Neuronal stem cell (in vitro differentiated cells): ENCODE measurements at regions not wholly inside any gene's neighbourhood (a gene's known extent, or its start where the extent isn't known, plus 50 kb on each side); places are given as distances from the start of the nearest gene placed in this dataset.

Experiments used
- DNase-seq: peaks from one replicate; pipeline ENCODE4 v3.0.0-alpha.2; 2013; ENCODE audit warnings: low spot score
- H2AFZ ChIP-seq: one replicate; pipeline ENCODE4 v1.6.1; 2013; ENCODE audit warnings: mild to moderate bottlenecking, low read length, inconsistent platforms
- H2AK5ac ChIP-seq: 2 replicates; pipeline ENCODE4 v1.6.1; 2013; ENCODE audit warnings: low read depth, mild to moderate bottlenecking, inconsistent platforms, low read length, moderate library complexity, mixed read lengths
- H2BK120ac ChIP-seq: 2 replicates; pipeline ENCODE4 v1.6.1; 2013; ENCODE audit warnings: low read depth, mild to moderate bottlenecking, inconsistent platforms, low read length, moderate library complexity, mixed read lengths
- H2BK12ac ChIP-seq: one replicate; pipeline ENCODE4 v1.6.1; 2013; ENCODE audit warnings: low read length, inconsistent platforms
- H2BK15ac ChIP-seq: 2 replicates; pipeline ENCODE4 v1.6.1; 2013; ENCODE audit warnings: mild to moderate bottlenecking, low read length, inconsistent platforms, mixed read lengths
- H2BK5ac ChIP-seq: one replicate; pipeline ENCODE4 v1.6.1; 2013; ENCODE audit warnings: inconsistent platforms, mild to moderate bottlenecking, low read length, moderate library complexity
- H3K14ac ChIP-seq: one replicate; pipeline ENCODE4 v1.6.1; 2013; ENCODE audit warnings: low read length, inconsistent platforms
- H3K18ac ChIP-seq: 2 replicates; pipeline ENCODE4 v1.6.1; 2013; ENCODE audit warnings: low read length, inconsistent platforms
- H3K23ac ChIP-seq: 2 replicates; pipeline ENCODE4 v1.6.1; 2013; ENCODE audit warnings: low read depth, mild to moderate bottlenecking, mixed read lengths, low read length, inconsistent platforms; ENCODE audit not compliant: poor library complexity
- H3K27ac ChIP-seq: replicated peaks from 3 replicates; pipeline ENCODE4 v1.5.1; 2013; ENCODE audit warnings: low read length, inconsistent platforms
- H3K27me3 ChIP-seq, 3 experiments: 2 replicates each; pipeline ENCODE4 v1.6.1; 2013; ENCODE audit warnings: low read length in 3 of 3, mild to moderate bottlenecking in 2 of 3, inconsistent platforms in 1 of 3, low read depth in 1 of 3, mixed read lengths in 1 of 3, moderate library complexity in 1 of 3; ENCODE audit not compliant: control insufficient read depth in 3 of 3, insufficient read depth in 3 of 3
- H3K36me3 ChIP-seq, 2 donors: replicated peaks in 1 of 2; 2 replicates each; pipeline ENCODE4 v1.6.1; 2013; ENCODE audit warnings: low read length in 2 of 2; ENCODE audit not compliant: control insufficient read depth in 2 of 2, insufficient read depth in 2 of 2
- H3K4ac ChIP-seq: 2 replicates; pipeline ENCODE4 v1.6.1; 2013; ENCODE audit warnings: inconsistent platforms, mild to moderate bottlenecking, low read length, moderate library complexity
- H3K4me1 ChIP-seq, 2 donors: 1 replicate in 1 of 2; 2 replicates in 1 of 2; pipeline ENCODE4 v1.6.1; 2013; ENCODE audit warnings: low read length in 2 of 2, low read depth in 1 of 2; ENCODE audit not compliant: control insufficient read depth in 2 of 2, insufficient read depth in 1 of 2
- H3K4me2 ChIP-seq: one replicate; pipeline ENCODE4 v1.6.1; 2013; ENCODE audit warnings: mild to moderate bottlenecking, low read length, inconsistent platforms; ENCODE audit not compliant: insufficient read depth, poor library complexity, severe bottlenecking
- H3K4me3 ChIP-seq, 2 donors: 2 replicates each; pipeline ENCODE4 v1.5.1; 2013; ENCODE audit warnings: low read length in 2 of 2, mild to moderate bottlenecking in 2 of 2, inconsistent platforms in 1 of 2, moderate library complexity in 1 of 2
- H3K79me1 ChIP-seq: one replicate; pipeline ENCODE4 v1.6.1; 2013; ENCODE audit warnings: low read depth, mild to moderate bottlenecking, inconsistent platforms, low read length, moderate library complexity
- H3K9ac ChIP-seq: one replicate; pipeline ENCODE4 v1.6.1; 2013; ENCODE audit warnings: mild to moderate bottlenecking, low read depth, low read length, inconsistent platforms; ENCODE audit not compliant: poor library complexity
- H3K9me3 ChIP-seq, 2 donors: replicated peaks in 1 of 2; 2 replicates each; pipeline versions ENCODE3 to v1.6.1; 2013; ENCODE audit warnings: low read length in 2 of 2, mild to moderate bottlenecking in 2 of 2, inconsistent platforms in 1 of 2, low read depth in 1 of 2, mixed read lengths in 1 of 2, moderate library complexity in 1 of 2; ENCODE audit not compliant: control insufficient read depth in 2 of 2, insufficient read depth in 1 of 2
- H4K8ac ChIP-seq: one replicate; pipeline ENCODE4 v1.6.1; 2013; ENCODE audit warnings: low read depth, mild to moderate bottlenecking, inconsistent platforms, low read length, moderate library complexity
- H4K91ac ChIP-seq: one replicate; pipeline ENCODE4 v1.6.1; 2013; ENCODE audit warnings: low read length, low read depth, mild to moderate bottlenecking, inconsistent platforms; ENCODE audit not compliant: poor library complexity
- WGBS, 2 donors: extraction: QIAGEN DNeasy Blood & Tissue Kit; methylation state at CpG; one replicate each; pipeline ENCODE4 v1.1.7; 2013; ENCODE audit warnings: missing lambda C conversion rate in 2 of 2, mixed read lengths in 1 of 2; ENCODE audit not compliant: insufficient read length in 2 of 2, insufficient replicate concordance in 1 of 2; ENCODE audit errors: extremely low coverage in 2 of 2; 5-methylcytosine and 5-hydroxymethylcytosine counted together

DNA sequence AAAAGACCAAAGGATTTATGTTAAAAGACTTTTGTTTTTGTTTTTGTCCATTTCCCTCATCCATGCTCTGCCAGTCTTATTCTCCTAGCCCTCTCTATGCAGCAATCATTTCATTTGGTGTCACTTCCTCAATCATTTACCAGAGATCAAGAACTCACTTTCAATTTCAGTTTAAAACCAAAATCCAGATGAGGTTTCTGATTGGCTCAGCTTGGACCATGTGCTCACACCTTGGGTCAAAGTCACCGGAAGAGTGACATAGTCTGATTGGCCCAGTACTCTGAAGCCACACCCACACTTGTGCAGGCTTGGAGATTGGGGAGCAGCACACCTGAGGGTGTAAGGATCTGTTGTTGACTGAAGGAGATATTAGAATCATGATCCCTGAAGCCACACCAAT lies 79.6 kb downstream of the TLR4 start:
- Histone ChIP-seq H3K4me2 (no peak overlapping the region), H3K18ac (no peak overlapping the region), H3K27ac (no peak overlapping the region), H3K36me3 (no peaks in the 10 kb centered on the region), H4K91ac (no peak overlapping the region), H2BK12ac (peak overlapping the region; percentile 64), H2BK120ac (no peak overlapping the region), H2AFZ (no peak overlapping the region), H2BK5ac (no peak overlapping the region), H3K4me3 (no peak overlapping the region), H2AK5ac (no peak overlapping the region), H4K8ac (no peak overlapping the region), H3K79me1 (no peaks in the 10 kb centered on the region), H3K9me3 (no peaks in the 10 kb centered on the region), H3K4me1 (peaks cover 0 to 2% of the 10 kb centered on the region in 2 donors), H3K23ac (no peak overlapping the region), H2BK15ac (no peak overlapping the region), H3K14ac (no peak overlapping the region), H3K27me3 (no peaks in the 10 kb centered on the region), H3K4ac (no peak overlapping the region), H3K9ac (no peak overlapping the region)
- WGBS, 2 donors: no CpG with 5 or more reads among the region's 1 CpG
- no peak for DNase-seq

DNA sequence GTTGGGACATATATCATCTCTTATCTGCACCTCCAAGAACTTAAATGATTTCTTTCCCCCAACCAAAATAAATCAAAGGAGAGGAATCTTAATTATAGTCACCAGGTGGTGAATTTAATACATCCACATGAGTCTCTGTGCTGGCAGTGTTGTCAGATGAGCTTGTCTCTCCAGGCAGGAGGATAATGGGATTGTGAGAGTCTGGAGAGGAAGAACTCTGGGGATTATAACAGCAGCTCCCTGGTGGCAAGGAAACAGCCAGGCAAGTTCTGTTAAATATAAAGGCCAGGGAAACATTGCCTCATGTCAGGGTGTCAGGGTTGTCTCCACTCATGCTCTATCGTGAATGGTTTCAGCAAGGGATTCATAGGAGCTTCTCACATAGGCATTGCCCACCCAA lies 80.8 kb downstream of the TLR4 start:
- Histone ChIP-seq H3K4me3 (no peak overlapping the region), H3K4ac (no peak overlapping the region), H4K8ac (no peak overlapping the region), H3K36me3 (no peaks in the 10 kb centered on the region), H4K91ac (no peak overlapping the region), H2BK120ac (no peak overlapping the region), H3K23ac (no peak overlapping the region), H2BK12ac (no peak overlapping the region), H2BK5ac (no peak overlapping the region), H2BK15ac (no peak overlapping the region), H3K4me2 (no peak overlapping the region), H3K27ac (no peak overlapping the region), H3K27me3 (no peaks in the 10 kb centered on the region), H3K9me3 (no peaks in the 10 kb centered on the region), H2AK5ac (no peak overlapping the region), H3K14ac (no peak overlapping the region), H3K4me1 (peaks cover 0 to 2% of the 10 kb centered on the region in 2 donors), H2AFZ (no peak overlapping the region), H3K9ac (no peak overlapping the region), H3K18ac (no peak overlapping the region), H3K79me1 (no peaks in the 10 kb centered on the region)
- no CpG with 5 or more reads among the region's 1 CpG for WGBS, 2 donors
- no peak for DNase-seq

DNA sequence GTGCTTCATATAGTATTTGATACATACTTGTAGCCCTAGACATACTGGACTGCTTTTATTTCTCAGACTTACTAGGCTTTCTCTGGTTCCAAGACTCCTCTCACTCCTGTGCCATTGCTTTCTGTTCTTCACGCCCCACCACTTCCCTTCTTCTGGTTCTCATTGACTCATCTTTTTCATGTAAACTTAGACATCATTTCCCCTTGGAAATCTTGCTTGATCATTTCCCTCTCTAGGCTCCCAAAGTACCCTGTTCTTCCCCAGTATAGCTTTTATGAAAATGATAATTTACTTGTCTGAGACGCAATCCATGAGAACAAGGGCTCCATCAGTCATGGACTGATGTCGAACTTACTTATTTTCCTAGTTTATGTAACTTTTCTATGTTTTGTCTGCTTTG lies 83.5 kb downstream of the TLR4 start:
- DNase-seq: no peak
- Histone ChIP-seq H4K91ac (no peak overlapping the region), H3K14ac (no peak overlapping the region), H3K4me2 (no peak overlapping the region), H2AK5ac (no peak overlapping the region), H3K9ac (no peak overlapping the region), H2BK5ac (no peak overlapping the region), H2BK15ac (no peak overlapping the region), H3K4me3 (no peak overlapping the region), H4K8ac (no peak overlapping the region), H3K4ac (no peak overlapping the region), H3K27me3 (no peaks in the 10 kb centered on the region), H2AFZ (no peak overlapping the region), H3K23ac (no peak overlapping the region), H3K4me1 (peaks cover 0 to 2% of the 10 kb centered on the region in 2 donors), H3K9me3 (no peaks in the 10 kb centered on the region), H2BK120ac (no peak overlapping the region), H3K36me3 (no peaks in the 10 kb centered on the region), H2BK12ac (no peak overlapping the region), H3K27ac (no peak overlapping the region), H3K79me1 (no peaks in the 10 kb centered on the region), H3K18ac (no peak overlapping the region)
- WGBS, 2 donors: no CpG with 5 or more reads among the region's 3 CpGs

DNA sequence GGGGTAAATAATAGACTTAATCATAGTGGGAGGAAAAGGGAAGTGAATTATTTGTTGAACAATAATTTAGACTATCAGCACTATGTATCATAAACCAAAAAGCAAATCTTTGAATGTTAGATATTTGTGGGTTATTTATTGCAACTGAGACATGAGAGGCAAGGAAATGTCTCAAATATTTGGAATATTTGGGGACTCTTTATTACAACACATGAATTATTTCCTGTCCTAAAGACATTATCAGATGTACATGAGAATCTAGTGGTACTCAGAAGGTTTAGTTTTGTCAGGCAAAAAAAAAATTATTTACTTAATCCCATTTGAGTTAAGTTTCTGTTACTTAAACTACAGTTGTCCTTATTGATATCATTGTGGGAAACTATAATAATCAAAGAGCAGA lies 91.1 kb downstream of the TLR4 start:
- H4K91ac ChIP-seq: no peak overlapping the region
- H3K36me3 ChIP-seq: no peaks in the 10 kb centered on the region
- no peaks in the 10 kb centered on the region for H3K9me3 ChIP-seq
- no peak overlapping the region for H2AK5ac ChIP-seq
- no peak for DNase-seq
- no peaks in the 10 kb centered on the region for H3K27me3 ChIP-seq
- H2BK15ac ChIP-seq: no peak overlapping the region
- no peaks in the 10 kb centered on the region for H3K79me1 ChIP-seq
- no peaks in the 10 kb centered on the region for H3K4me1 ChIP-seq
- H2BK120ac ChIP-seq: no peak overlapping the region
- no peak overlapping the region for H2BK12ac ChIP-seq
- H3K23ac ChIP-seq: no peak overlapping the region
- no peak overlapping the region for H3K27ac ChIP-seq
- H3K4me2 ChIP-seq: no peak overlapping the region
- H3K9ac ChIP-seq: no peak overlapping the region
- H3K4me3 ChIP-seq: no peak overlapping the region
- no peak overlapping the region for H3K14ac ChIP-seq
- H2AFZ ChIP-seq: no peak overlapping the region
- no peak overlapping the region for H4K8ac ChIP-seq
- no peak overlapping the region for H3K4ac ChIP-seq
- no peak overlapping the region for H3K18ac ChIP-seq
- no peak overlapping the region for H2BK5ac ChIP-seq
